IPS DF 4.7 (cell line): ENCODE measurements at regions not wholly inside any gene's neighbourhood (a gene's known extent, or its start where the extent isn't known, plus 50 kb on each side); places are given as distances from the start of the nearest gene placed in this dataset.

Experiments used
- DNase-seq: peaks from one replicate; pipeline ENCODE4 v3.0.0-alpha.2; 2013; ENCODE audit warnings: low spot score; ENCODE audit errors: extremely low read depth

DNA sequence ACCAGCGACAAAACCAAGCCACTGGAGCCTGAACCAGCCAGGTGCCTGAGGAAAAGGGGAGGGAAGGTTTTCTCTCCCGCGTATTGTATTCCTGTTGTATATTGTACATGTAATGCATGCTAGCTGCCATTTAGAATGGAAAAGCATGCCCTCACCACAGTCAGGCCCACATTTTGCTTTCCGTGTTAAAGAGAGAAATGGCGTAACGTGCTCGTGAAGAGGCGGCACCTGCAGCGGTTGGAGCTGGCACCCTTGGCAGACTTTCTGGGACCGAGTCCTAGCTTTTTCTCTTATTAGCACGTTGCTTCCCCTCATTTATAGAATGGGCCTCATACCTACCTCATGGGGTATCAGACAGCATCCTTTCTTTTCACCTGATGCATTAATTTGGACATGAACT, 135.3 kb upstream of the IRF2BP2 start:
- DNase-seq, result no peak

DNA sequence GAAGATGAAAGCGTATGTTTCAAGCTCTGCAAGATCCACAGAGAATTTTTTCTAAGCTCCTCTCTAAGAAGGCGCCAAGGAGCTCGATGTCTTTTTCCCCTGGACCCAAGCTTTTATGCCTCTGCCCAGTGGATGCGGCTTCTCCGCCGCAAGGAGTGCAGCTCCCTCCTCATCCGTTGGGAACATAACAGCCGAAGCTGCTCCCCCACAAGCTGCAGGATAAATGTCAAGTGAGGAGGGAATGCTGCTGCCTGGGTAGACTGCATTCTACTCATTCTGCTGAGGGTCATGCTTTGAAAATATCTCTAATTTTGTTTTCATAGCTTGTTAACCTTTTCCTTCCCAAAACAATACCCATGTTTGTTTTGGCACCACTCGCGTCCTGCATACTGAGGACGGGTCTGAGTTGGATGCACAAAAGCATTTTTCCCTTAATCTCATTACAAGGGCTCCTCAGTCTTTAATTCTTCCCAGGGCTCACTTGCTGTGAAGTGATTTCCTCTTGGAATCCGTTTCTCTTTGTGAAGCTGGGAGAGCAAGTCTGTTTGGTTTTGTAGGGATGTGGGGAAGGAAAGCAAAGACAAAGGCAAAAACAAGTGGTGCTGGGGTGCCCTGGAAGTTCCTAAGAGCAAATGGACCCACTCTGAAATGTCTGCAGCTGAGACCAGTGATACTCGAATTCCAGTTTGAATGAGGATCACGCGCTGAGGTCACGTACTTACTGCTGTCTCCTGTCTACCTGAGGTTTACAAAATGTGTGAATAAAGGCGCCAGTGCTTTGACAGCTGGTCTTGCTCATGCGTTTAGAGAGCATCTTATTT, 134.0 kb upstream of the IRF2BP2 start:
- no peak for DNase-seq

DNA sequence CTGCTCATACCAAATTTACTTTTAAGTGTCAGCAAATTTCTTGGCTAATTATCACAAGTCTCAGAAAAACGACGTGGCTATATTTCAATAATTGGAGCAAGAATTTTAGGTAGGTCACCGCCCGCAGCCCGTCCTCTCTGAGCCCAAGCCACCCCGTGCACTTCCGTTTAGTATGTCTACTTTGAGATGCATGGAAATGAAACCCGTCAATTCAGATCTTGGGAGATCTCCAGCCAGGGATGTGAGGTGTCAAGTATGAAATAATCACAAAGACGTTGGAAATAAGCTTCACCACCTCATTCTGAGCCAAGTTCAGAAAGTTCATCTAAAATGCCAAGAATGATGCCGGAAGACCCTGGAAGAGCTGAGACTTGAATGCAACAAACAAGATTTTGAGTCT, 132.6 kb upstream of the IRF2BP2 start:
- DNase-seq, result no peak

DNA sequence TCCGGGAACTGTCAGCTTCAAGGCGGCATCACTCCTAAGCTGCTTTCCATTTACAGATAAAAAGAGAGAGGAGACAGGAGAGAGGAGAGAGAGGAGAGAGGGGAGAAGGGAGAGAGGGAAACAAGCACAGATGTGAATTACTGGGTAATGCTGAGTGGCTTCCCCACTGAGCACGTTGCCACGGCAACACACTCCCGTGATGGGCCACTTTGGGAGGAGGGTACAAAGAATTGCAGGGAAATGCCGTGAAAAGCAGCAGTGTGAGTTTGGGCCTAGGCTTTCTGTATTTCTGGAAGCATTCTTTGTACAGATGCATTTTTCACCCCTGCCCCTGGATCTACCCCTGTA, 128.0 kb upstream of the IRF2BP2 start:
- no peak for DNase-seq

DNA sequence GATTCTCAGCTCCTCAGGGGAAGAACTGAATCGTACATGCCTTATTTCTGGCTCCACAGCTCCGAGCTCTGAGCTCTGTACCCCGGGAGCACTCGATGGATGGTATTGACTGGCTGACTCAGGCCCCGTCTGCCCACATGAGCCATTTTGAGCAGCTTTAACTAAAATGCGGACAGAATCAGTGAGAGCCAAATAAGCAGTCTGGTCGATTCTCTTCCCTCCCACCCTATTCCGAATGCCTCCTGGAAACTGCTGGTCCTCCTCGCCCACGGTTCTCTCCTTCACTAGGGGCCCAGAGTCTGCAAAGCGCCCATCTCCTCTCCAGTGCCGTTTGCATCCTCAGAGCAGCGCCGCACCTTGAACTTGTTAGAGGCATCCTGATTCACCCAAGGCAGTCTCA, 125.9 kb upstream of the IRF2BP2 start:
- DNase-seq, result no peak

DNA sequence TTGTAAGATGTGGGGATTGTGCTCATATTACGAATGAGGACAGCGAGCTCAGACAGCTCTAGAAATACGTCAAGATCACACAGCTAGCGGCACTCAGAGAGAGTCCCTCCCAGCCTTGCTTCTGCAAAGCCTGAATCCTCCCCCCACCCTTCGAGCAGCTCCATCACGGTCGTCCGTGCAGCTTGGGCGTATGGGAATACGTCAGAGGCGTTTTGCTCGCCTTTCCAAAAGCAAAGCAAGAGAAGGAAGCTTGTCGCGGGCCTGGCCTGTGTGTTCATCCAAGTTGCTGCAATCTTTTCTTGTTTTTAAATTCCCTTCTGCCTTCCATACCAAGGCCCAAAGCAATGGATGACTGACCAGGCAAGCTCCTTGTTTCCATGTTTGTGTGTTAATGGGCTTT, 125.5 kb upstream of the IRF2BP2 start:
- no peak for DNase-seq

DNA sequence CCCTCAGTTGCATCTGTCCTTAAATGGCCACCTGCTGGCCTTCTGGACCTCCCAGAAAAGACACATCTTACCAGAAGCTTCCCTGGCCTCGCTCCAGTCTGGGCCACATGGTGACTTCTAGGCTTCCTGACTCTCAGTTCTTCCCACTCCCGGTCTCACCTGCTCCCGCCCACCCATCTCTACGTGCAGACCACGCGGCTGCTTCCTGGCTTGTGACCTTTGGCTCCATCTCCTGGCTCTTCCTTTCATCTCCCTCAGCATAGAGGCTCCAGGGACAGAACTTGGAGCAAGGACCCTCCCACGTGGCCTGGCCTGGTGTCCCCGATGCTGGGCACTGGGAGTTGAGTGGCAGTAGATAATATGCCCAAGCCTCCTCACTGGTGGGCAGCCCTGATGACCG, 124.9 kb upstream of the IRF2BP2 start:
- DNase-seq, result no peak

DNA sequence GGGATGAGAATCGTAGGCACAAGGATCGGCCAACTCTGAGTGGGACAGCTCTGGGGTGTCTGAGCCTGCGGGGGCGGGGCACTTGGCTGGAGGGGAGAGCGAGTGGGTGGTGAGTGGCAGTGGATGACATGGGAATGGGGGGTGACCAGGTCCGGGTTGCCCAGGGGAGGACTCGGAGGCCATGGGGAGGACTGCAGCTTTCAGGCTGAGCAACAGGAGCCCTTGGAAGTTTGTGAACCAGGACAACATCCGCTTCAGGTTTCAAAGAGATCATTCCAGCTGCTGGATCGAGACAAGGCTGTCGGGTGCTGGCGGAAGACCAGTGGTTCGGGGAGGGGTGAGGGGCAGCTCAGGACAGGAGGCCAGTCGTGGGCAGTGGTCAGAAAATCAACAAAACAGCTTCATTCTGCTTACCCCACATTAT, 124.4 kb upstream of the IRF2BP2 start:
- no peak for DNase-seq

DNA sequence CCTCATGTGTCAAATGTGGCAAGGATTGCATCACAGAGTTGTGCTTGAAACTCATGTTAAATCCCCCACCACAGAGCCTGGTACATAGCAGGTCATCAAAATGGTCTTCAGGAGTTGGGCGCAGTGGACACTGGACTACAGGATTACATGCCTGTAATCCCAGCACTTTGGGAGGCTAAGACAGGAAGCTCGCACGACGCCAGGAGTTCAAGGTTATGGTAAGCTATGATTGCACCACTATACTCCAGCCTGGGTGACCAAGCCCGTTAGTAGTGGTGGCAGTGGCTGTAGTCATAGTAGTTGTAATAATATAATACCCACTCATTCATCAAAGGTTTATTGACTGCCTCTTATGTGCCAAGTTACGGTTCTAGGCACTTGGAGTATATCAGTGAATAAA, 123.4 kb upstream of the IRF2BP2 start:
- no peak for DNase-seq

DNA sequence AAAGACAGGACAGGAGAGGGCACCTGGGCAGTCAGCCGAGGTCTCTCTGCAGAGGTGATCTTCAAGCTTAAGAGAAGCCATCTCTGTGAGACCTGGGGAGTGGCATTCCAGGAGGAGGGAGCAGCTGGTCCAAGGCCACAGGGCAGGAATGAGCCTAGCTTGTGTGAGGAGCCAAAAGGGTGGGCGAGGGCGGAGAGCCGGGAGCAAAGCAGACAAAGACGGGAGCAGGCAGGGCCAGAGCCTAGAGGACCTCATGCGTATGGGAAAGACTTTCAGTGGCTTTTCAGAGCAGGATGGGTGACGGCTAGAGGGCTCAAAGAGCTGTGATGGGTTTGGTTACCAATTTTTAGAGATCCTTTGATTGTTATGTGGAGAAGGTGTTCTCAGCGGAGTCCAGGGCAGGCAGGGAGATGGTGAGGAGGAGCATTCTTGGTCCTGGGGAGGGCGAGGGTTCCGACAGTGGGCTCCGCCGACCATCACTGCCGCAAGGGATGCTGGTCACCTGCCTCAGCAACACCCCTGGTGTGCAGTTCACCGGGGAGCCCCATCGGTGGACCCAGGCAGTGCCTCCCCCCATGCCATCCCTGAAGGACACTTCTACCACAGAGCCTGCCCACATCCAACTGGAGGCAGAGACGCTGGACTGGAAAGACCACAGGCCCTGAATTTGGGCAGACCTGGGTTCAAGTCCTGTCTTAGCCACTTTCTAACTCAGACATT, 122.9 kb upstream of the IRF2BP2 start:
- no peak for DNase-seq

DNA sequence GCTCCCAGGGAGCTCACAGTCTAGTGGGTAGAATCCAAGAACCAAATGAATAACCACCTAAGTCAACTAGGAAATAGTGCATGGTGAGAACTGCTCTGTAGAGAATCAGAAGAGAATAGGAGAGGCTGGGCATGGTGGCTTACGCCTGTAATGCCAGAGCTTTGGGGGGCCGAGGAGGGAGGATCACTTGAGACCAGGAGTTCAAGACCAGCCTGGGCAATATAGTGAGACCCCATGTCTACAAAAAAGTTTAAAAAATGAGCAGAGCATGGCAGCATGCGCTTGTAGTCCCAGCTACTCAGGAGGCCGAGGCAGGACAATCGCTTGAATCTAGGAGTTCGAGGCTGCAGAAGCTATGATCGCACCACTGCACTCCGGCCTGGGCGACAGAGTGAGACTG, 122.3 kb upstream of the IRF2BP2 start:
- DNase-seq, result no peak

DNA sequence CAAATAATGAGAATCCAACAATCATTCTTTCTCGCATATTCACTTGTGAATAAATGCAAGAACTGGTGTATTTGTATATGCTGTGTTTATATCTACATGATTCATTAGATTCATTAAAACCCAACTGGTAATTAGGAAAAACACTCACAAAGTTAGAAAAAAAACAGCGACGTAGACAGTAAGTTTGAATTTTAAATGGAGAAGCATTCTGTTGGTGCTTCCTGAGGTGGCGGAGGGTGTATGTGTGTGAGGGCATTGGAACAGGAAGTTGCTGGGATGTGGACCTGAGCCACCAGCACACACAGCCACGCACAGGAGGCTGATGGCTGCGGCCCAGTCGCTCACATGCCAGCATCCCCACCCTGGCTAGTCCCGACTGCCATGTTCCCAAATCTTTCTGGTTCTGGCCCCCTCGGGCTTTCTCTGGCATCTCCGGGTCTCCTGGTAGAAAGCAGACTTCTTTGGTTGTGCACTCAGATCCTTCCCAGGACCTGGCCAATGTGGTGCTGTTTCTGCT, 121.6 kb upstream of the IRF2BP2 start:
- no peak for DNase-seq

DNA sequence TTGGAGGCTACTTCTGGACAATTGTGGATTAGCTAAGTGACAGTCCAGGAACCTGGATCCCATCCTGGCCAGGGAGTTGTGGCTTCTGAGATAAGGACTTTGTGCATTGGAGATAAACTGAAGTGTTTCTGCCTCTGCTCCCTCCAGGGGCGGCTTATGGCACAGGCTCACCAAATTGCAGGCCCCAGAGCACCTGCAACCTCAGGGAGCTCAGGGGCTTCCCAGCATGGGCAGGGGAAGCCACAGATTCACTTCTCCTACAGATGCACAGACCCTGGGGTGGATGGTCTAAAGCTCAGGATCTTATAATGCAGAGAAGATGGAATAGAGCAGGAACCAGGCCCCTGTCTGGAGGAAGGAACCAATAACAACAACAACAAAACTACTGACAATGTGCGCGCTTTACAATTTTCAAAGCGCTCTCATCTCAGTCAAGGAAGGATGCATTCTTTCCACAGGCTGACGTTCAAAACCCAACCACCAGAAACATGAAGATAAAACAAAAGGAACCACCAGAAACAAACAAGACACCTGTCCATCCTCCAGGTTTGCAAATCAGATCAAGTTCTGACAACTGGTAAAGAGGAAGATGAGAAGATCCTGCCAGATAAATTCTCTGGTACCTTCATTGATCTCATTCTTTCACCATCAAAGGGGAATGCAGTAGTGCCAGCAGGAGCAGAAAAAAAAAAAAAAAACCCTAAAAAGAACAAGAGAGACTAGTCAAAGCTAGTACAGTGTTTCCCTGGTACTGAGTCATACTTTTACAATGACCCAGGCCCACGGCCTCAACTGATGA, 121.0 kb upstream of the IRF2BP2 start:
- no peak for DNase-seq

DNA sequence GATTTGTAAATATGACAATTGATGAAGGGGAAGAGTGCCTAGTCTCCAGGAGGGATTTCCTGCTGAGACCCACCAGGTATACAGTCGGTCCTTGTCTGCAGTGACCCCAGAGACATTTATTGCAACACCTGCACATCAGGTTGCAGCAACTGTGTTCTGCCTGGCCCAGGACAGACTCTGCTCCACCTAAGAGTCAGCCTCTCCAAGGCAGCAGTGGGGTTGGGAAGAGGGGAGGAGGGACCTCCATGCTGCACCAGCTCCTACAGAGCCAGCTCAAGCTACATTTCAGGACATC, 120.4 kb upstream of the IRF2BP2 start:
- DNase-seq, result no peak

DNA sequence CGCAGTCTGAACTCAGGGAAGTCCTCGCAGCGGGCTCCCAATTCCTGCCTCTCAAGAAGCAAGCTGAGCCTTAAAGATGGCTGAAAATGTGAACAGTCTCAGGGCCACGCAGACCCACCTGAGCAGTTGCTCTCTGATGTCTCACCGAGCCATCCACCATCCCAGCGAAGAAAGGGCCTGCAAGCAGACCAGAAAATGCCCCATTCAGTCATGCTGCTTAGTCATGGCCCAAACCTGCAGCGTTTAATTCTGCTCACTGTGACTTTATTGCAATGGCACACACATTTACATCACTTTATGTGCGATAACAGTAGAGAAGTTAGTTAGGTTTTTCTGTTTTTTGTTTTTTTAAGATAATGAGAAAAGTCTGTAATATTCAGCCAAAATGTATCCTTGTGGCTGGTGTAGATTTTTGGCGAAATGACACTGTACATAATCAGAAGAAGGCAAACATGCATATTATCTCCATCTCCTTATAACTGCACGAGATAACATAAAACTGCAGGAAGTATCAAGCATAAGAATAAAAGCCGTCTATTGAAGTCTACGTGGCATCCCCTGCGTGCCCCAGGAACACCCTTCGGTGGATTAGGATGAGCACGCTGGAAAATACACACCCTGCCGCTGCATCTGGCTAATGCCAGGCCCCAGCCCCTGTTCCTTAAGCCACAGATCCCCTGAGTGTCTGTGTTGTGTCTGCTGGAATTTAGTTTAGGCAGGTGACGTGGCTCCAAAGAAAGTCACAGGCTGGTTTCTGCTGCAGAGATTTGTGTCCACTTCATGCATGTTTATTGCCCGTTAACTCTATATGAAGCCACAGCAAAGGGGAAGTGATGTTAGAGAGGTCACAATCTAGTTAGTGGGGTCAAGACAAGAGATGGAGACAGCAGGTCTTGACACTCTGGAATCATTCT, 119.8 kb upstream of the IRF2BP2 start:
- DNase-seq, result no peak

DNA sequence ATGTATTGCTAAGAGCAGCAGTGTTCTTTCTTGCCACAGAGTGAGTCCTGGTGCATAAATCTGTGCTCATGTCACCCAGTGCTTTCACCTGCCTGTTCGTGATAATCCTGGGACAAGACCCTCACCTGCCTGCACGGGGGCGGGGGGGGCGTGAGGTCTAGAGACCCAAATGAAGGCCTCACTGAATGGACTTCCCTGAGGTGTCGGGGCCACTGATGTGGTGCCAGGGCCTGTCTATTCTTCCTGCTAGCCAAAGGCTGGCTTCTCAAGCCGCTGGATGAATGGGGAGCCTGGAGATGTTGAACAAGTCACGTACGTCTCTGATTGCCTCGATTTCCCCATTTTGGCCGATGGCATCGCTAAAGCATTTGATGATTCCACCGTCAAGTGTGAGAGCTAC, 118.8 kb upstream of the IRF2BP2 start:
- no peak for DNase-seq

DNA sequence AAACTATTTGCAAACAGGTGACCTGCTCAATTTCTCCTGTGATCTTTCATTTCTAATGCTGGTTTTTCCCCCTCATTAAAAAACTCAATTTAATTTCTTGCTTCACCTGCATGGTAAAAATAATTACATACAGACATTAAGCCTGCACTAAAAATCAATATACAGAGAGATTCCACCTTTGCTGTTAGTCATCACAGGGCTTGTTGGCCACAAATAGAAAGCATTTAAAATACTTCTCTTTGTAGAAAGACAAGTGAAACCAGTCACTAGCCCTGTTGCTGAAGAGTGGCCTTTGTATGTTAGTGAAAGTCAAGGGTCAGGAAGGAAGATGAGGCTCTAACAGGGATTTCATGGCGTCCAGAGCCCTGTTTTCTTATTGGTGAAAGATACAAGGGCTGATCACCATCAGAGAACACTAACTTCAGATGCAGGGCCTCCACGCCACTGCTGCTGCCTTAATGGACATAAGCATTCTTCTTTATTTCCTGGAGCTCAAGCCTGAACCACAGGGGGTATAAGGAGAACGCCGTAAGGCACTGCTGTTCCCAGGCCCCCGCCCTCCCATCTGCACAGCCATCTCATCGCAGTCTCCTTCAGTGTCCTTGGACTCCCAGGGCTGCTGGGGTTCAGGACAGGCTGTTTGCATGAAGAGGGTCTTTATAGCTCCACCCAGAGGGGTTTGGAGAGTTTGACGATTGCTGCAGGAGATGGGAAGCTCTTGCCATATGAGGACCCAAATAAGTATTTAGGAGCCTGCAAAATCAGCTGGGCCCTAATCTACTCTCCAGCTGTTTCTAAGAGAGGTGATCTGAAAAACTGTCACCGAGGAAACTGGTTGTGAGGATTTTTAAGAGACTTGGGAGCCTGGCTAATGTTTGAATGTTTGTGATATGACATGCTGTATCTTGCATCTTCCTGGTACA, 117.3 kb upstream of the IRF2BP2 start:
- no peak for DNase-seq

DNA sequence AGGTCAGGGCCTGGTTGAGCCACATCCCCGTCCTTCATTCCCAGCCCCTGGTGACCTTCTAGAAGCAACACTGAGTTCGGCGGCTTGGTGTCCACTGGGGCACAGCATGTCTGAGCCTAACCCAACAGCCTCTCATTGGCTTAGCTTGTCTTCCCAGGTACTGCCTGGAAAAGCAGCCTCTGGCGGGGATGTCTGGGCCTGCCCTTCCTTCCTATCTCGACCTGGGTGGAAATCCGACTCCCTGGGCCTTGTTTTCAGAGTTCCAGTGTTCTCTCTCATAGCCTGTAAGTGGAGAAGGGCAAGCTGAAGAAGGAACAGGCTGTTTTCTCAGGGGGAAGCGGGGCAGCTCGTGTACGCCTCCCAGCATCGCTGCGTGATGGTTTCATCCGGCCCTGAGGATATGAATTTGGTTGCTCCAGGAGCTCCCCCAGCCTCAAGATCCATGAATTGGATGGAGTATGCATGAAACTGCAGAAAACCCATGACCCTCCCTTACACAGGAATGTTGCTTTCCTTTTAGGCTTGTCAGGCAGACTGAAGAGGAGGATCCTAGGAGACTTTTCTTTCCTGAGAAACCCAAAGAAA, 116.5 kb upstream of the IRF2BP2 start:
- no peak for DNase-seq

DNA sequence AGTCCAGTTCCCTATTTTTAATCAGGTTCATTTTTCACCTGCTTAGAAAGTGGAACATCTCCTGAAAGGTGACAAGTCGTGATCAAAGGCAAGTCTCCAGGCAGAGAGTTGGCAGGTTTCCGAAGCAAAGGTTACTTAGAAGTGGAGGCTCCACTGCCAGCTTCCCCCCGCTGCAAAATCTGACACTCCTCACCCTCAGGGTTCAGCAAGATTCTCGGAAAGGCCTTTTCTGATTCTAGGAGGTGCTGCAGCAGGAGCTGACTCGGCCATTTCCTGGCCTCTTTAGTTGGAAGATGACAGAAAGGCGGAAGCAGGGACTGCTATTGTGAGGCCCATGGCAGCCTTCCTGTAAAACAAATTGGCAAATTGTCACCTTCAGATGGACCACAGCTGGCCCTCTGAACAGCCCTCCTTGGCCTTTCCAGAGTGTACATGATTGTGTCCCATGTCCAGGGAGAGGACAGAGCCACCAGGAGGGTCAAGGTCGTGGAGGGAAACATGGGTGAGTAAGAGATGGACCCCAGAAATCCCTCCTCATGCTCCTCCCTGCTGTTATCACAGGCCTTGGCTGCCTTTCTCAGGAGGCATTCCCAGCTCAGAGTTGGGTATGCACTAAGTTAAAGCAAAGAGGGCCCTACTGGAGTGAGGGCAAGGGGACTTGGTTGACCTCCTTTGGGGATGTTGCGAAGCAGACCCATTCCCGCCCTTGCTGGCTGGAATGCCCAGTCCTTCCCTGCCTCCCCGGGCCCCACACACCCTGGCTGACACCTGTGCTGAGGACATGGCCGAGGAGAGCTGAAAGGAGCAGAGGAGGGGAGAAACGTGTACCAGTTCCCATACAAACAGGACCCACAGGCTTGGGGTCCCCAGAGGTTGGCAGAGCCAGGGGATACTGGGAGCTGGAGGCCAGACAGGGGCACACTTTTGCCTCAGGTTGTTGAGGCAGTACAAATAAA, 115.5 kb upstream of the IRF2BP2 start:
- DNase-seq, result no peak
